HEK293T (cell line): ENCODE measurements at regions not wholly inside any gene's neighbourhood (a gene's known extent, or its start where the extent isn't known, plus 50 kb on each side); places are given as distances from the start of the nearest gene placed in this dataset.

Experiments
- CTCF ChIA-PET: fragments of 350-600 bp; formaldehyde crosslinking; extraction: SDS; loops from one replicate; lab custom pipeline; 2021; ENCODE audit warnings: antibody characterized with exemption, inconsistent platforms; lab: Yijun Ruan, JAX
- POLR2A ChIA-PET: fragments of 350-600 bp; formaldehyde crosslinking; extraction: SDS; loops from one replicate; lab custom pipeline; 2020; ENCODE audit warnings: antibody characterized with exemption, inconsistent platforms; lab: Yijun Ruan, JAX
- DNase-seq: peaks from one replicate; pipeline ENCODE4 v3.0.0; 2012; ENCODE audit warnings: mixed read lengths; ENCODE audit errors: extremely low spot score
- ARNT ChIP-seq: fragments of 450-650 bp; IDR thresholded peaks from 2 replicates; pipeline ENCODE4 v1.6.1; 2017; ENCODE audit warnings: mild to moderate bottlenecking
- BHLHE40 ChIP-seq: fragments of 450-650 bp; IDR thresholded peaks from 2 replicates; pipeline ENCODE4 v1.6.1; 2016; ENCODE audit warnings: mild to moderate bottlenecking, moderate library complexity, borderline replicate concordance
- CTBP1 ChIP-seq: fragments of 450-650 bp; IDR thresholded peaks from 2 replicates; pipeline ENCODE4 v1.6.1; 2016; ENCODE audit warnings: borderline replicate concordance
- ELF4 ChIP-seq: fragments of 450-650 bp; IDR thresholded peaks from 2 replicates; pipeline ENCODE4 v1.6.1; 2017; ENCODE audit warnings: antibody characterized with exemption
- FOXA1 ChIP-seq: fragments of 450-650 bp; IDR thresholded peaks from 2 replicates; pipeline ENCODE4 v1.6.1; 2016; ENCODE audit warnings: mild to moderate bottlenecking
- FOXK2 ChIP-seq: fragments of 450-650 bp; IDR thresholded peaks from 2 replicates; pipeline ENCODE4 v1.6.1; 2016; ENCODE audit warnings: mild to moderate bottlenecking
- FOXM1 ChIP-seq: fragments of 450-650 bp; IDR thresholded peaks from 2 replicates; pipeline ENCODE4 v1.6.1; 2017; ENCODE audit warnings: mild to moderate bottlenecking, borderline replicate concordance
- HDGF ChIP-seq: fragments of 450-650 bp; IDR thresholded peaks from 2 replicates; pipeline ENCODE4 v1.6.1; 2017; ENCODE audit warnings: antibody characterized with exemption, borderline replicate concordance
- L3MBTL2 ChIP-seq: fragments of 450-650 bp; conservative IDR thresholded peaks from 2 replicates; pipeline ENCODE4 v1.6.1; 2016; ENCODE audit warnings: mild to moderate bottlenecking
- LEF1 ChIP-seq: fragments of 450-650 bp; IDR thresholded peaks from 2 replicates; pipeline ENCODE4 v1.6.1; 2017; ENCODE audit warnings: mild to moderate bottlenecking, borderline replicate concordance
- NFRKB ChIP-seq: fragments of 450-650 bp; IDR thresholded peaks from 2 replicates; pipeline ENCODE4 v1.6.1; 2016; ENCODE audit warnings: mild to moderate bottlenecking, moderate library complexity
- PKNOX1 ChIP-seq: fragments of 450-650 bp; IDR thresholded peaks from 2 replicates; pipeline ENCODE4 v1.6.1; 2016
- SP1 ChIP-seq: fragments of 450-650 bp; IDR thresholded peaks from 2 replicates; pipeline ENCODE4 v1.6.1; 2017
- SUZ12 ChIP-seq: fragments of 450-650 bp; IDR thresholded peaks from 2 replicates; pipeline ENCODE4 v1.6.1; 2016; ENCODE audit warnings: mild to moderate bottlenecking
- TARDBP ChIP-seq: fragments of 450-650 bp; IDR thresholded peaks from 2 replicates; pipeline ENCODE4 v1.6.1; 2016
- ZNF384 ChIP-seq: fragments of 450-650 bp; IDR thresholded peaks from 2 replicates; pipeline ENCODE4 v1.6.1; 2016

GRCh38 chr4:126778348-126778747, 854.4 kb upstream of the INTU start:
- POLR2A ChIA-PET, result no interaction called here
- DNase-seq, result no peak
- CTCF ChIA-PET, result no interaction called here
- TF ChIP-seq FOXA1, result no peak
- no peak for TF ChIP-seq HDGF
- TF ChIP-seq ARNT, result no peak
- no peak for TF ChIP-seq BHLHE40
- TF ChIP-seq NFRKB, result no peak
- TF ChIP-seq ZNF384, result no peak
- TF ChIP-seq ELF4, result no peak
- TF ChIP-seq LEF1, result no peak
- TF ChIP-seq TARDBP, result no peak

- CTCF ChIA-PET, result no interaction called here
- TF ChIP-seq SP1, result no peak
- no peak for TF ChIP-seq PKNOX1
- TF ChIP-seq TARDBP, result no peak
- TF ChIP-seq CTBP1, result no peak
- no peak for TF ChIP-seq L3MBTL2
- DNase-seq, result no peak
- POLR2A ChIA-PET, result no interaction called here
These were observed 853.8 kb upstream of the INTU start for GRCh38 chr4:126779001-126779400.

- POLR2A ChIA-PET, result no interaction called here
These were observed 853.2 kb upstream of the INTU start for GRCh38 chr4:126779436-126780166.

GRCh38 chr4:126783191-126783590, 849.6 kb upstream of the INTU start:
- POLR2A ChIA-PET, result no interaction called here
- no peak for TF ChIP-seq NFRKB
- TF ChIP-seq L3MBTL2, result no peak
- no peak for TF ChIP-seq HDGF
- TF ChIP-seq SUZ12, result no peak
- TF ChIP-seq FOXK2, result no peak
- no peak for TF ChIP-seq SP1
- TF ChIP-seq PKNOX1, result no peak
- TF ChIP-seq ZNF384, result no peak
- no peak for TF ChIP-seq ELF4
- no peak for TF ChIP-seq FOXA1
- TF ChIP-seq FOXM1, result no peak
- TF ChIP-seq CTBP1, result no peak
- TF ChIP-seq ARNT, result no peak
- no peak for TF ChIP-seq BHLHE40
- no peak for TF ChIP-seq TARDBP
- TF ChIP-seq LEF1, result no peak
- CTCF ChIA-PET, result no interaction called here
- no peak for DNase-seq

More at GRCh38 chr4:126779436-126780166, 853.2 kb upstream of the INTU start:
- CTCF ChIA-PET, result no interaction called here
- no peak for DNase-seq
- TF ChIP-seq SP1, result no peak
- no peak for TF ChIP-seq FOXK2
- TF ChIP-seq HDGF, result no peak
- no peak for TF ChIP-seq LEF1
- no peak for TF ChIP-seq CTBP1
- no peak for TF ChIP-seq ZNF384
- no peak for TF ChIP-seq FOXM1
- no peak for TF ChIP-seq ELF4
- no peak for TF ChIP-seq NFRKB
- no peak for TF ChIP-seq L3MBTL2
- TF ChIP-seq BHLHE40, result no peak
- no peak for TF ChIP-seq PKNOX1
- TF ChIP-seq FOXA1, result no peak
- no peak for TF ChIP-seq SUZ12
- no peak for TF ChIP-seq ARNT
- TF ChIP-seq TARDBP, result no peak

- TF ChIP-seq TARDBP (no peak), CTBP1 (no peak), BHLHE40 (no peak), ELF4 (no peak), NFRKB (no peak), ARNT (no peak), SP1 (no peak), LEF1 (no peak), PKNOX1 (no peak), ZNF384 (no peak), SUZ12 (no peak), FOXK2 (no peak), L3MBTL2 (no peak), FOXA1 (no peak)
- no peak for DNase-seq
- POLR2A ChIA-PET, result no interaction called here
- CTCF ChIA-PET, result no interaction called here
These were observed 847.7 kb upstream of the INTU start for GRCh38 chr4:126784966-126785580.
